Motor neuron (in vitro differentiated cells): ENCODE measurements at regions not wholly inside any gene's neighbourhood (a gene's known extent, or its start where the extent isn't known, plus 50 kb on each side); places are given as distances from the start of the nearest gene placed in this dataset.

Experiments
- ATAC-seq, 8 experiments: fragments of 200-7000 bp; cut with Tn5 transposase; replicated peaks in 6 of 8; 2 replicates each; pipeline ENCODE4 v1.8.0; 2021; ENCODE audit warnings: mild to moderate bottlenecking in 8 of 8, moderate library complexity in 8 of 8
- H3K27ac ChIP-seq, 2 donors: fragments of 250-450 bp; sonication (Bioruptor Pico); 2 replicates each; pipeline ENCODE4 v1.9.0; 2021; ENCODE audit warnings: antibody characterized with exemption in 2 of 2, mild to moderate bottlenecking in 2 of 2, moderate library complexity in 1 of 2
- H3K4me1 ChIP-seq, 2 donors: fragments of 250-450 bp; sonication (Bioruptor Pico); replicated peaks in 1 of 2; 2 replicates each; pipeline ENCODE4 v1.6.1; 2021; ENCODE audit warnings: antibody characterized with exemption in 2 of 2, mild to moderate bottlenecking in 2 of 2, moderate library complexity in 1 of 2
- H3K4me3 ChIP-seq, 5 donors: fragments of 250-450 bp; sonication (Bioruptor Pico); 2 replicates each; pipeline ENCODE4 v1.9.0; 2021; ENCODE audit warnings: antibody characterized with exemption in 5 of 5, mild to moderate bottlenecking in 5 of 5, moderate library complexity in 4 of 5
- WGBS, 10 experiments: fragments of 450-650 bp; shearing (Covaris generic); methylation state at CpG; one replicate each; pipeline ENCODE4 v1.0.0; 2022; 5-methylcytosine and 5-hydroxymethylcytosine counted together
- in situ Hi-C, 9 experiments: fragments of 400-800 bp; cut with MboI; loops; one replicate each; pipeline ENCODE4 v1.15.0; 2021; ENCODE audit warnings: low sequenced_read_pairs in 9 of 9, low pct_unique_long_range_greater_than_20kb in 2 of 9; ENCODE audit not compliant: unreplicated experiment in 9 of 9

- WGBS, 10 experiments = 0 to 50% (median 20%) methylated on average over 1 of the region's 1 CpG
- in situ Hi-C loops = loop anchor here in 1 of 9 experiments (25.0 kb wide), 1 partner anchor 252 kb away; no protein-coding TSS in a partner anchor
- no peak overlapping the region for H3K4me3 ChIP-seq
- no peak overlapping the region for H3K27ac ChIP-seq
- ATAC-seq = no peak
- H3K4me1 ChIP-seq = peaks cover 11 to 15% of the 10 kb centered on the region in 2 donors
Observed at GRCh38 chr2:167860082-167860481, 387.3 kb downstream of the STK39 start.

GRCh38 chr2:167859676-167860075 is 387.7 kb downstream of the STK39 start:
- 0 to 100% (median 80%) methylated on average over 1 of the region's 1 CpG; no CpG with 5 or more reads in 1 of the 10 experiments for WGBS, 10 experiments

GRCh38 chr2:167858086-167858485 is 389.3 kb downstream of the STK39 start:
- in situ Hi-C loops = loop anchor here in 1 of 9 experiments (25.0 kb wide), 1 partner anchor 254 kb away; no protein-coding TSS in a partner anchor
- ATAC-seq = no peak
- no peak overlapping the region for H3K4me3 ChIP-seq
- peaks cover 7 to 15% of the 10 kb centered on the region in 2 donors for H3K4me1 ChIP-seq
- WGBS, 10 experiments = 14 to 100% (median 95%) methylated on average over 1 to 4 of the region's 4 CpGs
- no peak overlapping the region for H3K27ac ChIP-seq

More at GRCh38 chr2:167859676-167860075, 387.7 kb downstream of the STK39 start:
- Histone ChIP-seq H3K4me1 (peaks cover 11 to 15% of the 10 kb centered on the region in 2 donors), H3K27ac (no peak overlapping the region), H3K4me3 (no peak overlapping the region)
- in situ Hi-C loops = loop anchor here in 1 of 9 experiments (25.0 kb wide), 1 partner anchor 253 kb away; no protein-coding TSS in a partner anchor
- no peak for ATAC-seq

GRCh38 chr2:167857416-167857815 is 390.0 kb downstream of the STK39 start:
- Histone ChIP-seq H3K4me3 (no peak overlapping the region), H3K27ac (no peak overlapping the region), H3K4me1 (peaks cover 5 to 15% of the 10 kb centered on the region in 2 donors)
- WGBS, 10 experiments = 0 to 100% (median 80%) methylated on average over 1 of the region's 1 CpG; no CpG with 5 or more reads in 1 of the 10 experiments
- ATAC-seq = no peak
- in situ Hi-C loops = loop anchor here in 1 of 9 experiments (25.0 kb wide), 1 partner anchor 255 kb away; no protein-coding TSS in a partner anchor

GRCh38 chr2:167856190-167856589 is 391.2 kb downstream of the STK39 start:
- no peak for ATAC-seq
- Histone ChIP-seq H3K27ac (no peak overlapping the region), H3K4me3 (no peak overlapping the region), H3K4me1 (peaks cover 4 to 15% of the 10 kb centered on the region in 2 donors)
- in situ Hi-C loops = loop anchor here in 1 of 9 experiments (25.0 kb wide), 1 partner anchor 256 kb away; no protein-coding TSS in a partner anchor

- in situ Hi-C loops = loop anchor here in 1 of 9 experiments (25.0 kb wide), 1 partner anchor 257 kb away; no protein-coding TSS in a partner anchor
- Histone ChIP-seq H3K4me3 (no peak overlapping the region), H3K27ac (no peak overlapping the region), H3K4me1 (peaks cover 4 to 15% of the 10 kb centered on the region in 2 donors)
- ATAC-seq = no peak
- 0 to 100% (median 83%) methylated on average over 1 to 2 of the region's 2 CpGs; no CpG with 5 or more reads in 1 of the 10 experiments for WGBS, 10 experiments
Observed at GRCh38 chr2:167855211-167855610, 392.2 kb downstream of the STK39 start.

GRCh38 chr2:167853717-167854116 is 393.7 kb downstream of the STK39 start:
- no peak overlapping the region for H3K27ac ChIP-seq
- no peak for ATAC-seq
- peaks cover 4 to 6% of the 10 kb centered on the region in 2 donors for H3K4me1 ChIP-seq
- in situ Hi-C loops = loop anchor here in 1 of 9 experiments (25.0 kb wide), 1 partner anchor 259 kb away; no protein-coding TSS in a partner anchor
- WGBS, 10 experiments = 0 to 100% (median 61%) methylated on average over 1 of the region's 1 CpG; no CpG with 5 or more reads in 2 of the 10 experiments
- H3K4me3 ChIP-seq = no peak overlapping the region

- 0 to 86% (median 40%) methylated on average over 1 of the region's 1 CpG; no CpG with 5 or more reads in 6 of the 10 experiments for WGBS, 10 experiments
- Histone ChIP-seq H3K4me3 (no peak overlapping the region), H3K27ac (no peak overlapping the region), H3K4me1 (peaks cover 0 to 4% of the 10 kb centered on the region in 2 donors)
- in situ Hi-C loops = loop anchor here in 1 of 9 experiments (25.0 kb wide), 1 partner anchor 260 kb away; no protein-coding TSS in a partner anchor
- ATAC-seq = no peak
Observed at GRCh38 chr2:167851876-167852275, 395.5 kb downstream of the STK39 start.

- WGBS, 10 experiments = 0 to 92% (median 78%) methylated on average over 1 to 4 of the region's 4 CpGs
- H3K4me1 ChIP-seq = peaks cover 0 to 1% of the 10 kb centered on the region in 2 donors
- ATAC-seq = no peak
- in situ Hi-C loops = loop anchor here in 1 of 9 experiments (25.0 kb wide), 1 partner anchor 261 kb away; no protein-coding TSS in a partner anchor
- H3K4me3 ChIP-seq = no peak overlapping the region
- H3K27ac ChIP-seq = no peak overlapping the region
Observed at GRCh38 chr2:167851323-167851860, 396.0 kb downstream of the STK39 start.

- in situ Hi-C loops = no loop called here
- Histone ChIP-seq H3K27ac (no peak overlapping the region), H3K4me1 (no peaks in the 10 kb centered on the region), H3K4me3 (no peak overlapping the region)
- no peak for ATAC-seq
- WGBS, 10 experiments = 13 to 100% (median 94%) methylated on average over 1 to 5 of the region's 9 CpGs; no CpG with 5 or more reads in 3 of the 10 experiments
Observed at GRCh38 chr2:167844714-167845530, 402.5 kb downstream of the STK39 start.

GRCh38 chr2:167843657-167844056 is 403.7 kb downstream of the STK39 start:
- WGBS, 10 experiments = 10 to 94% (median 87%) methylated on average over 1 to 2 of the region's 2 CpGs; no CpG with 5 or more reads in 2 of the 10 experiments
- no peaks in the 10 kb centered on the region for H3K4me1 ChIP-seq
- H3K4me3 ChIP-seq = no peak overlapping the region
- H3K27ac ChIP-seq = no peak overlapping the region
- no peak for ATAC-seq
- in situ Hi-C loops = no loop called here

GRCh38 chr2:167843217-167843616 is 404.2 kb downstream of the STK39 start:
- Histone ChIP-seq H3K27ac (no peak overlapping the region), H3K4me3 (no peak overlapping the region), H3K4me1 (no peaks in the 10 kb centered on the region)
- in situ Hi-C loops = no loop called here
- ATAC-seq = no peak
- WGBS, 10 experiments = 80 to 100% (median 100%) methylated on average over 1 of the region's 1 CpG; no CpG with 5 or more reads in 6 of the 10 experiments

- in situ Hi-C loops = no loop called here
- H3K27ac ChIP-seq = no peak overlapping the region
- no peaks in the 10 kb centered on the region for H3K4me1 ChIP-seq
- no peak overlapping the region for H3K4me3 ChIP-seq
- WGBS, 10 experiments = 0 to 100% (median 60%) methylated on average over 1 of the region's 1 CpG; no CpG with 5 or more reads in 4 of the 10 experiments
- no peak for ATAC-seq
Observed at GRCh38 chr2:167842047-167842446, 405.3 kb downstream of the STK39 start.
